ENCODE measurements at regions not wholly inside any gene's neighbourhood (a gene's known extent, or its start where the extent isn't known, plus 50 kb on each side); places are given as distances from the start of the nearest gene placed in this dataset.

GRCh38 chr17:49911719-49912118 lies 57.3 kb upstream of the DLX4 start:
- no peak overlapping the region for H3K27ac Mint-ChIP-seq
- H3K4me1 Mint-ChIP-seq: peaks cover 0 to 12% (median 5%) of the 10 kb centered on the region in 7 donors
- POLR2A ChIA-PET: no interaction called here
- Histone ChIP-seq H3K27ac (ENCODE audit: low read depth, low read length) (no peak overlapping the region), H3K4me1 (ENCODE audit: control insufficient read depth in 2 of 2, insufficient read depth in 2 of 2, low read length in 2 of 2) (peaks cover 0 to 4% of the 10 kb centered on the region in 2 donors), H3K4me3 (ENCODE audit: low read length) (no peak overlapping the region), H3K27me3 (ENCODE audit: control insufficient read depth in 2 of 2, insufficient read depth in 2 of 2, low read length in 2 of 2) (peaks cover 3 to 33% of the 10 kb centered on the region in 2 donors), H3K9me3 (ENCODE audit: control insufficient read depth in 2 of 3, low read length in 3 of 3) (no peaks in the 10 kb centered on the region), H3K36me3 (ENCODE audit: control insufficient read depth in 2 of 3, insufficient read depth in 3 of 3, low read length in 3 of 3) (no peaks in the 10 kb centered on the region)
- no peak for ATAC-seq
- H3K4me3 Mint-ChIP-seq: no peak overlapping the region
- CTCF ChIA-PET: no interaction called here
- no peak for DNase-seq
- H3K27me3 Mint-ChIP-seq: peaks cover 54 to 85% (median 78%) of the 10 kb centered on the region in 5 donors
- no peaks in the 10 kb centered on the region for H3K9me3 Mint-ChIP-seq
- intact Hi-C loops (cut with micrococcal nuclease): no loop called here
- H3K36me3 Mint-ChIP-seq: no peaks in the 10 kb centered on the region

GRCh38 chr17:49913226-49914095 lies 55.5 kb upstream of the DLX4 start:
- Mint-ChIP-seq H3K27ac (no peak overlapping the region), H3K4me1 (peaks cover 0 to 14% (median 5%) of the 10 kb centered on the region in 7 donors), H3K36me3 (no peaks in the 10 kb centered on the region), H3K9me3 (no peaks in the 10 kb centered on the region), H3K27me3 (peaks cover 48 to 77% (median 67%) of the 10 kb centered on the region in 5 donors), H3K4me3 (no peak overlapping the region)
- ATAC-seq (no peak), DNase-seq (no peak)
- ChIA-PET POLR2A (no interaction called here), CTCF (no interaction called here)
- H3K4me3 ChIP-seq (ENCODE audit: low read length): no peak overlapping the region
- H3K27ac ChIP-seq (ENCODE audit: low read depth, low read length): no peak overlapping the region
- H3K27me3 ChIP-seq (ENCODE audit: control insufficient read depth in 2 of 2, insufficient read depth in 2 of 2, low read length in 2 of 2): peaks cover 0 to 25% of the 10 kb centered on the region in 2 donors
- intact Hi-C loops (cut with micrococcal nuclease): no loop called here
- peaks cover 0 to 4% of the 10 kb centered on the region in 2 donors for H3K4me1 ChIP-seq (ENCODE audit: control insufficient read depth in 2 of 2, insufficient read depth in 2 of 2, low read length in 2 of 2)
- no peaks in the 10 kb centered on the region for H3K36me3 ChIP-seq (ENCODE audit: control insufficient read depth in 2 of 3, insufficient read depth in 3 of 3, low read length in 3 of 3)
- H3K9me3 ChIP-seq (ENCODE audit: control insufficient read depth in 2 of 3, low read length in 3 of 3): no peaks in the 10 kb centered on the region

- DNase-seq (no peak), ATAC-seq (no peak)
- H3K4me1 Mint-ChIP-seq: peaks cover 0 to 14% (median 5%) of the 10 kb centered on the region in 7 donors
- H3K4me3 Mint-ChIP-seq: no peak overlapping the region
- peaks cover 42 to 71% (median 61%) of the 10 kb centered on the region in 5 donors for H3K27me3 Mint-ChIP-seq
- intact Hi-C loops (cut with micrococcal nuclease): no loop called here
- Histone ChIP-seq H3K9me3 (ENCODE audit: control insufficient read depth in 2 of 3, low read length in 3 of 3) (no peaks in the 10 kb centered on the region), H3K27ac (ENCODE audit: low read depth, low read length) (no peak overlapping the region), H3K4me1 (ENCODE audit: control insufficient read depth in 2 of 2, insufficient read depth in 2 of 2, low read length in 2 of 2) (peaks cover 0 to 4% of the 10 kb centered on the region in 2 donors), H3K27me3 (ENCODE audit: control insufficient read depth in 2 of 2, insufficient read depth in 2 of 2, low read length in 2 of 2) (peaks cover 0 to 21% of the 10 kb centered on the region in 2 donors), H3K36me3 (ENCODE audit: control insufficient read depth in 2 of 3, insufficient read depth in 3 of 3, low read length in 3 of 3) (no peaks in the 10 kb centered on the region), H3K4me3 (ENCODE audit: low read length) (no peak overlapping the region)
- ChIA-PET CTCF (no interaction called here), POLR2A (no interaction called here)
- H3K27ac Mint-ChIP-seq: no peak overlapping the region
- no peaks in the 10 kb centered on the region for H3K9me3 Mint-ChIP-seq
- no peaks in the 10 kb centered on the region for H3K36me3 Mint-ChIP-seq
Observed at GRCh38 chr17:49914096-49914490, 54.9 kb upstream of the DLX4 start.

GRCh38 chr17:49914664-49915063 lies 54.3 kb upstream of the DLX4 start:
- Histone ChIP-seq H3K4me3 (ENCODE audit: low read length) (no peak overlapping the region), H3K36me3 (ENCODE audit: control insufficient read depth in 2 of 3, insufficient read depth in 3 of 3, low read length in 3 of 3) (no peaks in the 10 kb centered on the region), H3K27me3 (ENCODE audit: control insufficient read depth in 2 of 2, insufficient read depth in 2 of 2, low read length in 2 of 2) (peaks cover 0 to 15% of the 10 kb centered on the region in 2 donors), H3K27ac (ENCODE audit: low read depth, low read length) (no peak overlapping the region), H3K9me3 (ENCODE audit: control insufficient read depth in 2 of 3, low read length in 3 of 3) (no peaks in the 10 kb centered on the region), H3K4me1 (ENCODE audit: control insufficient read depth in 2 of 2, insufficient read depth in 2 of 2, low read length in 2 of 2) (peaks cover 0 to 4% of the 10 kb centered on the region in 2 donors)
- no peak for ATAC-seq
- no peak overlapping the region for H3K27ac Mint-ChIP-seq
- intact Hi-C loops (cut with micrococcal nuclease): no loop called here
- H3K4me3 Mint-ChIP-seq: no peak overlapping the region
- CTCF ChIA-PET: no interaction called here
- POLR2A ChIA-PET: no interaction called here
- peaks cover 36 to 65% (median 55%) of the 10 kb centered on the region in 5 donors for H3K27me3 Mint-ChIP-seq
- peaks cover 0 to 12% (median 4%) of the 10 kb centered on the region in 7 donors for H3K4me1 Mint-ChIP-seq
- no peaks in the 10 kb centered on the region for H3K9me3 Mint-ChIP-seq
- no peaks in the 10 kb centered on the region for H3K36me3 Mint-ChIP-seq
- no peak for DNase-seq

GRCh38 chr17:49915260-49915659 lies 53.7 kb upstream of the DLX4 start:
- no peaks in the 10 kb centered on the region for H3K36me3 Mint-ChIP-seq
- CTCF ChIA-PET: interaction anchor here (1.0 kb wide), 1 partner anchor 30 kb away, joined by 3 read pairs; no protein-coding TSS in a partner anchor

GRCh38 chr17:49915670-49916069 lies 53.3 kb upstream of the DLX4 start:
- no peak for ATAC-seq
- H3K4me3 Mint-ChIP-seq: no peak overlapping the region
- H3K9me3 ChIP-seq (ENCODE audit: control insufficient read depth in 2 of 3, low read length in 3 of 3): no peaks in the 10 kb centered on the region
- intact Hi-C loops (cut with micrococcal nuclease): no loop called here
- H3K27ac ChIP-seq (ENCODE audit: low read depth, low read length): no peak overlapping the region
- H3K4me3 ChIP-seq (ENCODE audit: low read length): no peak overlapping the region
- H3K27ac Mint-ChIP-seq: no peak overlapping the region
- H3K4me1 ChIP-seq (ENCODE audit: control insufficient read depth in 2 of 2, insufficient read depth in 2 of 2, low read length in 2 of 2): no peaks in the 10 kb centered on the region
- peaks cover 30 to 59% (median 49%) of the 10 kb centered on the region in 5 donors for H3K27me3 Mint-ChIP-seq
- no peaks in the 10 kb centered on the region for H3K9me3 Mint-ChIP-seq
- CTCF ChIA-PET: interaction anchor here (1.0 kb wide), 1 partner anchor 30 kb away, joined by 3 read pairs; no protein-coding TSS in a partner anchor
- no peak for DNase-seq
- POLR2A ChIA-PET: no interaction called here
- H3K27me3 ChIP-seq (ENCODE audit: control insufficient read depth in 2 of 2, insufficient read depth in 2 of 2, low read length in 2 of 2): peaks cover 0 to 6% of the 10 kb centered on the region in 2 donors
- no peaks in the 10 kb centered on the region for H3K36me3 ChIP-seq (ENCODE audit: control insufficient read depth in 2 of 3, insufficient read depth in 3 of 3, low read length in 3 of 3)
- H3K36me3 Mint-ChIP-seq: no peaks in the 10 kb centered on the region
- H3K4me1 Mint-ChIP-seq: peaks cover 0 to 4% (median 0%) of the 10 kb centered on the region in 7 donors

More at GRCh38 chr17:49915260-49915659, 53.7 kb upstream of the DLX4 start:
- DNase-seq (no peak), ATAC-seq (no peak)
- no peak overlapping the region for H3K4me3 ChIP-seq (ENCODE audit: low read length)
- Mint-ChIP-seq H3K9me3 (no peaks in the 10 kb centered on the region), H3K4me1 (peaks cover 0 to 6% (median 0%) of the 10 kb centered on the region in 7 donors), H3K4me3 (no peak overlapping the region), H3K27me3 (peaks cover 32 to 61% (median 51%) of the 10 kb centered on the region in 5 donors), H3K27ac (no peak overlapping the region)
- intact Hi-C loops (cut with micrococcal nuclease): no loop called here
- POLR2A ChIA-PET: no interaction called here
- H3K9me3 ChIP-seq (ENCODE audit: control insufficient read depth in 2 of 3, low read length in 3 of 3): no peaks in the 10 kb centered on the region
- no peak overlapping the region for H3K27ac ChIP-seq (ENCODE audit: low read depth, low read length)
- H3K27me3 ChIP-seq (ENCODE audit: control insufficient read depth in 2 of 2, insufficient read depth in 2 of 2, low read length in 2 of 2): peaks cover 0 to 10% of the 10 kb centered on the region in 2 donors
- no peaks in the 10 kb centered on the region for H3K4me1 ChIP-seq (ENCODE audit: control insufficient read depth in 2 of 2, insufficient read depth in 2 of 2, low read length in 2 of 2)
- no peaks in the 10 kb centered on the region for H3K36me3 ChIP-seq (ENCODE audit: control insufficient read depth in 2 of 3, insufficient read depth in 3 of 3, low read length in 3 of 3)

All from naive thymus-derived CD4-positive, alpha-beta T cell (primary cell).